ENCODE measurements at regions not wholly inside any gene's neighbourhood (a gene's known extent, or its start where the extent isn't known, plus 50 kb on each side); places are given as distances from the start of the nearest gene placed in this dataset.

GRCh38 chr16:8063159-8063558, 527.2 kb downstream of the TMEM114 start (continued):
- no peak for TF ChIP-seq CTCF (conservative IDR thresholded peaks at IDR 0.05; ENCODE audit: low read depth in 2 of 2)

- no peak overlapping the region for H3K4me3 ChIP-seq
- Mint-ChIP-seq H3K4me1 (no peaks in the 10 kb centered on the region), H3K36me3 (ENCODE audit: low read depth) (peaks cover 12% of the 10 kb centered on the region; the same call in 2 of the 3 replicates), H3K4me3 (no peak overlapping the region), H3K27me3 (ENCODE audit: insufficient read depth, low read depth, poor library complexity) (no peaks in the 10 kb centered on the region), H3K27ac (no peak overlapping the region), H3K9me3 (peaks cover 37% of the 10 kb centered on the region)
- no peaks in the 10 kb centered on the region for H3K27me3 ChIP-seq (ENCODE audit: insufficient read depth)
- H3K9me2 ChIP-seq (ENCODE audit: insufficient read depth), result no peaks in the 10 kb centered on the region
- no peak for ATAC-seq
- no peak overlapping the region for H3K4me2 ChIP-seq
- no peaks in the 10 kb centered on the region; the same call in 1 of the 2 replicates for H3K36me3 ChIP-seq (ENCODE audit: insufficient read depth)
- H4K20me1 ChIP-seq (replicated peaks; ENCODE audit: insufficient read depth), result no peaks in the 10 kb centered on the region
- no peaks in the 10 kb centered on the region for H3K4me1 ChIP-seq (ENCODE audit: insufficient read depth)
- H3K79me2 ChIP-seq (replicated peaks; ENCODE audit: insufficient read depth), result no peaks in the 10 kb centered on the region
- no peak overlapping the region for H2AFZ ChIP-seq
- no peaks in the 10 kb centered on the region for H3F3A ChIP-seq (replicated peaks; ENCODE audit: low read depth)
- DNase-seq (ENCODE audit: low spot score), result no peak
- H3K27ac ChIP-seq (ENCODE audit: low read depth), result no peak overlapping the region
- no peak for TF ChIP-seq CTCF (conservative IDR thresholded peaks at IDR 0.05; ENCODE audit: low read depth in 2 of 2)
- TF ChIP-seq REST (IDR thresholded peaks at IDR 0.05; ENCODE audit: unreplicated experiment), result no peak
- TF ChIP-seq ZNF462 (CRISPR knock-in tag; IDR thresholded peaks at IDR 0.05), result no peak
- no peak for TF ChIP-seq STAT1 (IDR thresholded peaks at IDR 0.05; ENCODE audit: unreplicated experiment)
- TF ChIP-seq JUNB (IDR thresholded peaks at IDR 0.05; ENCODE audit: unreplicated experiment), result no peak
- TF ChIP-seq EZH2 (IDR thresholded peaks at IDR 0.05; ENCODE audit: low read depth, unreplicated experiment), result no peak
- no peak for TF ChIP-seq CREB1 (CRISPR knock-in tag; IDR thresholded peaks at IDR 0.05; ENCODE audit: low read depth)
- TF ChIP-seq ZNF114 (CRISPR knock-in tag; IDR thresholded peaks at IDR 0.05), result no peak
- TF ChIP-seq POLR2AphosphoS5 (IDR thresholded peaks at IDR 0.05; ENCODE audit: low read depth), result no peak
- no peak for TF ChIP-seq EZH2phosphoT487 (IDR thresholded peaks at IDR 0.05; ENCODE audit: unreplicated experiment)
- TF ChIP-seq ETS1 (IDR thresholded peaks at IDR 0.05), result no peak
Observed at GRCh38 chr16:8062677-8063076, 527.6 kb downstream of the TMEM114 start.

Measured in GM23338 (cell line).